ENCODE measurements at regions not wholly inside any gene's neighbourhood (a gene's known extent, or its start where the extent isn't known, plus 50 kb on each side); places are given as distances from the start of the nearest gene placed in this dataset.
"Not testable (repeated sequence)": the region's sequence is repeated elsewhere in the genome, so short reads cannot be mapped to it uniquely, and the experiment has no call there.

- POLR2A ChIA-PET, result no interaction called here
- no peaks in the 10 kb centered on the region for H3K9me3 Mint-ChIP-seq
- DNase-seq, result no peak
- H3K4me1 Mint-ChIP-seq, result no peaks in the 10 kb centered on the region
- no peak overlapping the region for H3K27ac Mint-ChIP-seq
- H3K4me3 Mint-ChIP-seq, result no peak overlapping the region
- H3K27me3 Mint-ChIP-seq, result peaks cover 22% of the 10 kb centered on the region
- H3K36me3 Mint-ChIP-seq (ENCODE audit: low read depth), result no peaks in the 10 kb centered on the region
- CTCF ChIA-PET, result no interaction called here
Measured at GRCh38 chr3:44120721-44121582, 120.7 kb upstream of the TOPAZ1 start.

- POLR2A ChIA-PET, result no interaction called here
- Mint-ChIP-seq H3K27ac (no peak overlapping the region), H3K4me1 (peaks cover 10% of the 10 kb centered on the region), H3K27me3 (peaks cover 7% of the 10 kb centered on the region), H3K4me3 (no peak overlapping the region), H3K9me3 (no peaks in the 10 kb centered on the region), H3K36me3 (ENCODE audit: low read depth) (no peaks in the 10 kb centered on the region)
- CTCF ChIA-PET, result no interaction called here
- DNase-seq, result no peak
Measured at GRCh38 chr3:44125246-44125645, 116.4 kb upstream of the TOPAZ1 start.

GRCh38 chr3:44125882-44126281, 115.8 kb upstream of the TOPAZ1 start:
- DNase-seq, result no peak
- POLR2A ChIA-PET, result no interaction called here
- no peaks in the 10 kb centered on the region for H3K36me3 Mint-ChIP-seq (ENCODE audit: low read depth)
- no peak overlapping the region for H3K4me3 Mint-ChIP-seq
- no peak overlapping the region for H3K27ac Mint-ChIP-seq
- H3K9me3 Mint-ChIP-seq, result no peaks in the 10 kb centered on the region
- H3K4me1 Mint-ChIP-seq, result peaks cover 13% of the 10 kb centered on the region
- CTCF ChIA-PET, result no interaction called here
- peaks cover 7% of the 10 kb centered on the region for H3K27me3 Mint-ChIP-seq

GRCh38 chr3:44128057-44128775, 113.5 kb upstream of the TOPAZ1 start:
- H3K36me3 Mint-ChIP-seq (ENCODE audit: low read depth), result no peaks in the 10 kb centered on the region
- no peaks in the 10 kb centered on the region for H3K9me3 Mint-ChIP-seq
- H3K4me3 Mint-ChIP-seq, result no peak overlapping the region
- ChIA-PET POLR2A (no interaction called here), CTCF (no interaction called here)
- DNase-seq, result no peak
- H3K4me1 Mint-ChIP-seq, result peaks cover 13% of the 10 kb centered on the region
- H3K27me3 Mint-ChIP-seq, result peaks cover 9% of the 10 kb centered on the region
- H3K27ac Mint-ChIP-seq, result no peak overlapping the region

GRCh38 chr3:44130249-44130648, 111.4 kb upstream of the TOPAZ1 start:
- peak; percentile 17 for DNase-seq
- Mint-ChIP-seq H3K4me3 (no peak overlapping the region), H3K4me1 (peaks cover 13% of the 10 kb centered on the region), H3K27ac (no peak overlapping the region), H3K36me3 (ENCODE audit: low read depth) (no peaks in the 10 kb centered on the region), H3K9me3 (no peaks in the 10 kb centered on the region), H3K27me3 (peaks cover 11% of the 10 kb centered on the region)
- CTCF ChIA-PET, result interaction anchor here (1.6 kb wide), 1 partner anchor 274 kb away, joined by 3 read pairs; no protein-coding TSS in a partner anchor
- POLR2A ChIA-PET, result no interaction called here

GRCh38 chr3:44132061-44132460, 109.6 kb upstream of the TOPAZ1 start:
- H3K36me3 Mint-ChIP-seq (ENCODE audit: low read depth), result no peaks in the 10 kb centered on the region
- ChIA-PET POLR2A (no interaction called here), CTCF (no interaction called here)
- H3K9me3 Mint-ChIP-seq, result no peaks in the 10 kb centered on the region
- H3K4me3 Mint-ChIP-seq, result no peak overlapping the region
- no peak overlapping the region for H3K27ac Mint-ChIP-seq
- H3K27me3 Mint-ChIP-seq, result peaks cover 7% of the 10 kb centered on the region
- H3K4me1 Mint-ChIP-seq, result peaks cover 13% of the 10 kb centered on the region
- no peak for DNase-seq

- no peaks in the 10 kb centered on the region for H3K9me3 Mint-ChIP-seq
- no peak overlapping the region for H3K27ac Mint-ChIP-seq
- H3K36me3 Mint-ChIP-seq (ENCODE audit: low read depth), result no peaks in the 10 kb centered on the region
- POLR2A ChIA-PET, result no interaction called here
- CTCF ChIA-PET, result no interaction called here
- H3K27me3 Mint-ChIP-seq, result peaks cover 7% of the 10 kb centered on the region
- no peak for DNase-seq
- no peak overlapping the region for H3K4me3 Mint-ChIP-seq
- peaks cover 13% of the 10 kb centered on the region for H3K4me1 Mint-ChIP-seq
Measured at GRCh38 chr3:44132593-44132992, 109.1 kb upstream of the TOPAZ1 start.

- no peaks in the 10 kb centered on the region for H3K4me1 Mint-ChIP-seq
- CTCF ChIA-PET, result no interaction called here
Measured at GRCh38 chr3:44136421-44136820, 105.3 kb upstream of the TOPAZ1 start.

GRCh38 chr3:44146073-44146472, 95.6 kb upstream of the TOPAZ1 start:
- peaks cover 23% of the 10 kb centered on the region for H3K27me3 Mint-ChIP-seq
- H3K27ac Mint-ChIP-seq, result no peak overlapping the region
- CTCF ChIA-PET, result no interaction called here
- H3K36me3 Mint-ChIP-seq (ENCODE audit: low read depth), result no peaks in the 10 kb centered on the region
- POLR2A ChIA-PET, result no interaction called here
- no peaks in the 10 kb centered on the region for H3K4me1 Mint-ChIP-seq
- H3K4me3 Mint-ChIP-seq, result no peak overlapping the region
- DNase-seq, result no peak
- H3K9me3 Mint-ChIP-seq, result no peaks in the 10 kb centered on the region

More at GRCh38 chr3:44136421-44136820, 105.3 kb upstream of the TOPAZ1 start:
- Mint-ChIP-seq H3K27me3 (peaks cover 7% of the 10 kb centered on the region), H3K27ac (no peak overlapping the region), H3K9me3 (no peaks in the 10 kb centered on the region), H3K4me3 (no peak overlapping the region), H3K36me3 (ENCODE audit: low read depth) (no peaks in the 10 kb centered on the region)
- DNase-seq, result no peak
- POLR2A ChIA-PET, result no interaction called here

GRCh38 chr3:44159696-44160300, 81.9 kb upstream of the TOPAZ1 start:
- Mint-ChIP-seq H3K4me1 (no peaks in the 10 kb centered on the region), H3K36me3 (ENCODE audit: low read depth) (no peaks in the 10 kb centered on the region), H3K27me3 (peaks cover 12% of the 10 kb centered on the region), H3K9me3 (no peaks in the 10 kb centered on the region), H3K4me3 (no peak overlapping the region), H3K27ac (no peak overlapping the region)
- DNase-seq, result no peak
- CTCF ChIA-PET, result no interaction called here
- POLR2A ChIA-PET, result no interaction called here

GRCh38 chr3:44160818-44161217, 80.9 kb upstream of the TOPAZ1 start:
- Mint-ChIP-seq H3K4me1 (no peaks in the 10 kb centered on the region), H3K4me3 (no peak overlapping the region), H3K27ac (no peak overlapping the region), H3K9me3 (no peaks in the 10 kb centered on the region), H3K36me3 (ENCODE audit: low read depth) (no peaks in the 10 kb centered on the region), H3K27me3 (peaks cover 11% of the 10 kb centered on the region)
- no peak for DNase-seq
- ChIA-PET POLR2A (no interaction called here), CTCF (no interaction called here)

GRCh38 chr3:44171891-44172290, 69.8 kb upstream of the TOPAZ1 start:
- Mint-ChIP-seq H3K9me3 (peaks cover 3% of the 10 kb centered on the region), H3K4me1 (no peaks in the 10 kb centered on the region), H3K4me3 (no peak overlapping the region), H3K27me3 (peaks cover 10% of the 10 kb centered on the region), H3K36me3 (ENCODE audit: low read depth) (no peaks in the 10 kb centered on the region), H3K27ac (no peak overlapping the region)
- ChIA-PET POLR2A (no interaction called here), CTCF (no interaction called here)
- DNase-seq, result no peak

- H3K27ac Mint-ChIP-seq; POLR2A ChIA-PET; H3K4me1 Mint-ChIP-seq; CTCF ChIA-PET; DNase-seq; H3K4me3 Mint-ChIP-seq; H3K9me3 Mint-ChIP-seq; H3K36me3 Mint-ChIP-seq (ENCODE audit: low read depth): not testable (repeated sequence)
- H3K27me3 Mint-ChIP-seq, result peaks cover 14% of the 10 kb centered on the region
Measured at GRCh38 chr3:44172701-44173100, 69.0 kb upstream of the TOPAZ1 start.

- Mint-ChIP-seq H3K4me1 (no peaks in the 10 kb centered on the region), H3K36me3 (ENCODE audit: low read depth) (no peaks in the 10 kb centered on the region), H3K27ac (no peak overlapping the region), H3K27me3 (peaks cover 14% of the 10 kb centered on the region), H3K4me3 (no peak overlapping the region), H3K9me3 (peaks cover 3% of the 10 kb centered on the region)
- DNase-seq, result no peak
- CTCF ChIA-PET, result no interaction called here
- POLR2A ChIA-PET, result no interaction called here
Measured at GRCh38 chr3:44173263-44173662, 68.4 kb upstream of the TOPAZ1 start.
